IPS-18c (cell line): ENCODE measurements at regions not wholly inside any gene's neighbourhood (a gene's known extent, or its start where the extent isn't known, plus 50 kb on each side); places are given as distances from the start of the nearest gene placed in this dataset.
"Not testable (repeated sequence)": the region's sequence is repeated elsewhere in the genome, so short reads cannot be mapped to it uniquely, and the experiment has no call there.

ENCODE experiments used
- H3K4me3 ChIP-seq: 2 replicates; pipeline ENCODE4 v1.7.0; 2013; ENCODE audit warnings: low read depth, mild to moderate bottlenecking, low read length, moderate library complexity; ENCODE audit not compliant: insufficient read depth
- H3K9me3 ChIP-seq: one replicate; pipeline ENCODE4 v1.6.1; 2013; ENCODE audit warnings: mild to moderate bottlenecking, low read length, moderate library complexity; ENCODE audit not compliant: control insufficient read depth, insufficient read depth

GRCh38 chr4:186838295-186838694 lies 114.6 kb upstream of the FAT1 start:
- H3K9me3 ChIP-seq, result no peaks in the 10 kb centered on the region
- no peak overlapping the region for H3K4me3 ChIP-seq

GRCh38 chr4:186839122-186840037 lies 115.7 kb upstream of the FAT1 start:
- no peak overlapping the region for H3K4me3 ChIP-seq
- no peaks in the 10 kb centered on the region for H3K9me3 ChIP-seq

GRCh38 chr4:186840222-186840701 lies 116.6 kb upstream of the FAT1 start:
- Histone ChIP-seq H3K4me3 (no peak overlapping the region), H3K9me3 (no peaks in the 10 kb centered on the region)

- H3K4me3 ChIP-seq, result no peak overlapping the region
- H3K9me3 ChIP-seq, result no peaks in the 10 kb centered on the region
Measured at GRCh38 chr4:186840771-186841301, 117.2 kb upstream of the FAT1 start.

- H3K4me3 ChIP-seq, result no peak overlapping the region
- no peaks in the 10 kb centered on the region for H3K9me3 ChIP-seq
Measured at GRCh38 chr4:186844059-186844681, 120.5 kb upstream of the FAT1 start.

- H3K4me3 ChIP-seq, result no peak overlapping the region
- no peaks in the 10 kb centered on the region for H3K9me3 ChIP-seq
Measured at GRCh38 chr4:186845137-186845842, 121.6 kb upstream of the FAT1 start.

- Histone ChIP-seq H3K4me3 (no peak overlapping the region), H3K9me3 (no peaks in the 10 kb centered on the region)
Measured at GRCh38 chr4:186846426-186846825, 122.8 kb upstream of the FAT1 start.

- H3K9me3 ChIP-seq, H3K4me3 ChIP-seq: not testable (repeated sequence)
Measured at GRCh38 chr4:186847429-186848131, 123.9 kb upstream of the FAT1 start.

- Histone ChIP-seq H3K4me3 (no peak overlapping the region), H3K9me3 (no peaks in the 10 kb centered on the region)
Measured at GRCh38 chr4:186848437-186848836, 124.8 kb upstream of the FAT1 start.

GRCh38 chr4:186851291-186852072 lies 127.8 kb upstream of the FAT1 start:
- Histone ChIP-seq H3K9me3 (no peaks in the 10 kb centered on the region), H3K4me3 (no peak overlapping the region)

GRCh38 chr4:186852073-186852420 lies 128.4 kb upstream of the FAT1 start:
- no peaks in the 10 kb centered on the region for H3K9me3 ChIP-seq
- H3K4me3 ChIP-seq, result no peak overlapping the region

- no peak overlapping the region for H3K4me3 ChIP-seq
- no peaks in the 10 kb centered on the region for H3K9me3 ChIP-seq
Measured at GRCh38 chr4:186852964-186853391, 129.3 kb upstream of the FAT1 start.

GRCh38 chr4:186854256-186854655 lies 130.6 kb upstream of the FAT1 start:
- H3K4me3 ChIP-seq, result no peak overlapping the region

GRCh38 chr4:186855111-186855510 lies 131.5 kb upstream of the FAT1 start:
- Histone ChIP-seq H3K4me3 (no peak overlapping the region), H3K9me3 (no peaks in the 10 kb centered on the region)

More at GRCh38 chr4:186854256-186854655, 130.6 kb upstream of the FAT1 start:
- no peaks in the 10 kb centered on the region for H3K9me3 ChIP-seq

GRCh38 chr4:186857793-186858192 lies 134.1 kb upstream of the FAT1 start:
- no peaks in the 10 kb centered on the region for H3K9me3 ChIP-seq
- no peak overlapping the region for H3K4me3 ChIP-seq

GRCh38 chr4:186858355-186858754 lies 134.7 kb upstream of the FAT1 start:
- no peak overlapping the region for H3K4me3 ChIP-seq

More at GRCh38 chr4:186858355-186858754, 134.7 kb upstream of the FAT1 start:
- H3K9me3 ChIP-seq, result no peaks in the 10 kb centered on the region
